B cell (primary cell): ENCODE measurements at regions not wholly inside any gene's neighbourhood (a gene's known extent, or its start where the extent isn't known, plus 50 kb on each side); places are given as distances from the start of the nearest gene placed in this dataset.

ENCODE experiments used
- EZH2 ChIP-seq: IDR thresholded peaks from 2 replicates; pipeline ENCODE4 v1.6.1; 2012; ENCODE audit warnings: borderline replicate concordance, low read depth, mild to moderate bottlenecking, moderate library complexity, low read length; ENCODE audit not compliant: insufficient read depth, poor library complexity, severe bottlenecking
- TF ChIP-seq, protein P1 (sequence below): fragments of 200-600 bp; IDR thresholded peaks from one replicate; pipeline ENCODE4 v1.8.0; 2022; ENCODE audit warnings: antibody characterized with exemption, mild to moderate bottlenecking

DNA sequence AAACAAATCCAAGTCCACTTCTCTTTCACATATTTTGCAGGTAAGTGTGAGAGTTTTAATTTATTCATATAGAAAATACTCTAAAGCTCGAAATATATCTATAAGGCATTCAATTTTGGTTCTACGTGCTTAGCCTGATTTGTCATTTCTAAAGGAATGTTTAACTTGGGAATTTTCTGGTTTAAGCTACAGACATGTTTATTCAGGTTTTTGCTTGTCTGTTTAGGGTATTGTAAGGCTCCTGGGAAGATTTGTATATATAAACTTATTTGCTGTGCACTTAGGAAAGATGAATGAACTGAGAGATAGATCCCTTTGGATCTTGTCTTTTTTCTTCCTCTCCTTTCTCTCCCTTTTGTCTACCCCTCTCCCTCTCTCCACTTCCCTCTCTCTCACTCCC, 185.9 kb upstream of the NEIL3 start:
- TF ChIP-seq, protein P1, sequence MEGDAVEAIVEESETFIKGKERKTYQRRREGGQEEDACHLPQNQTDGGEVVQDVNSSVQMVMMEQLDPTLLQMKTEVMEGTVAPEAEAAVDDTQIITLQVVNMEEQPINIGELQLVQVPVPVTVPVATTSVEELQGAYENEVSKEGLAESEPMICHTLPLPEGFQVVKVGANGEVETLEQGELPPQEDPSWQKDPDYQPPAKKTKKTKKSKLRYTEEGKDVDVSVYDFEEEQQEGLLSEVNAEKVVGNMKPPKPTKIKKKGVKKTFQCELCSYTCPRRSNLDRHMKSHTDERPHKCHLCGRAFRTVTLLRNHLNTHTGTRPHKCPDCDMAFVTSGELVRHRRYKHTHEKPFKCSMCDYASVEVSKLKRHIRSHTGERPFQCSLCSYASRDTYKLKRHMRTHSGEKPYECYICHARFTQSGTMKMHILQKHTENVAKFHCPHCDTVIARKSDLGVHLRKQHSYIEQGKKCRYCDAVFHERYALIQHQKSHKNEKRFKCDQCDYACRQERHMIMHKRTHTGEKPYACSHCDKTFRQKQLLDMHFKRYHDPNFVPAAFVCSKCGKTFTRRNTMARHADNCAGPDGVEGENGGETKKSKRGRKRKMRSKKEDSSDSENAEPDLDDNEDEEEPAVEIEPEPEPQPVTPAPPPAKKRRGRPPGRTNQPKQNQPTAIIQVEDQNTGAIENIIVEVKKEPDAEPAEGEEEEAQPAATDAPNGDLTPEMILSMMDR: no peak
- no peak for TF ChIP-seq EZH2
